NB4 (cell line): ENCODE measurements at regions not wholly inside any gene's neighbourhood (a gene's known extent, or its start where the extent isn't known, plus 50 kb on each side); places are given as distances from the start of the nearest gene placed in this dataset.

Experiments
- DNase-seq: peaks from one replicate; pipeline ENCODE4 v3.0.0; 2010; ENCODE audit warnings: low read depth
- H3K4me3 ChIP-seq: one replicate; pipeline ENCODE4 v1.5.1; 2011; ENCODE audit warnings: mild to moderate bottlenecking, low read depth, low read length, moderate library complexity
- MYC ChIP-seq: IDR thresholded peaks from 2 replicates; pipeline ENCODE4 v1.6.1; 2011; ENCODE audit warnings: low read depth, low read length
- POLR2A ChIP-seq: IDR thresholded peaks from 2 replicates; pipeline ENCODE4 v1.6.1; 2011; ENCODE audit warnings: mild to moderate bottlenecking; ENCODE audit not compliant: insufficient read length; ENCODE audit errors: extremely low read depth
- TF ChIP-seq, protein P1 (sequence below): IDR thresholded peaks from 2 replicates; pipeline ENCODE4 v1.6.1; 2011; ENCODE audit warnings: low read depth, low read length
- TF ChIP-seq, protein P2 (sequence below): IDR thresholded peaks from one replicate; pipeline ENCODE4 v1.5.1; 2012; ENCODE audit warnings: low read depth, low read length

DNA sequence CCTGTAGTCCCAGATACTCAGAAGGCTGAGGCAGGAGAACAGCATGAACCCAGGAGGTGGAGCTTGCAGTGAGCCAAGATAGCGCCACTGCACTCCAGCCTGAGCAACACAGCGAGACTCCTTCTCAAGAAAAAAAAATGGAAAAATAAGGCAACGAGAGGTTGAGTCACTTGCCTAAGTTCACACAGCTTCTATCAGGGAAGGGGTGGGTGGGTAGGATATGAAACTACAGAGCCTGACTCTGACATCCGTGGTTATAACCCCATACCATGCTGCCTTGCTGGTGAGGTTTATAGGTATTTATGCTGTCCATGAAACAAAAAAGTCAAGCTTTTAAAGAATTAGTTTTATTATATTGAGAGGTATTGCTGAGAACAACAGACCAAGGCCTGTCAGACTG, 61.5 kb upstream of the RAB4A start:
- H3K4me3 ChIP-seq = no peak overlapping the region
- TF ChIP-seq, protein P1, sequence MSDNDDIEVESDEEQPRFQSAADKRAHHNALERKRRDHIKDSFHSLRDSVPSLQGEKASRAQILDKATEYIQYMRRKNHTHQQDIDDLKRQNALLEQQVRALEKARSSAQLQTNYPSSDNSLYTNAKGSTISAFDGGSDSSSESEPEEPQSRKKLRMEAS = no peak
- TF ChIP-seq, protein P2, sequence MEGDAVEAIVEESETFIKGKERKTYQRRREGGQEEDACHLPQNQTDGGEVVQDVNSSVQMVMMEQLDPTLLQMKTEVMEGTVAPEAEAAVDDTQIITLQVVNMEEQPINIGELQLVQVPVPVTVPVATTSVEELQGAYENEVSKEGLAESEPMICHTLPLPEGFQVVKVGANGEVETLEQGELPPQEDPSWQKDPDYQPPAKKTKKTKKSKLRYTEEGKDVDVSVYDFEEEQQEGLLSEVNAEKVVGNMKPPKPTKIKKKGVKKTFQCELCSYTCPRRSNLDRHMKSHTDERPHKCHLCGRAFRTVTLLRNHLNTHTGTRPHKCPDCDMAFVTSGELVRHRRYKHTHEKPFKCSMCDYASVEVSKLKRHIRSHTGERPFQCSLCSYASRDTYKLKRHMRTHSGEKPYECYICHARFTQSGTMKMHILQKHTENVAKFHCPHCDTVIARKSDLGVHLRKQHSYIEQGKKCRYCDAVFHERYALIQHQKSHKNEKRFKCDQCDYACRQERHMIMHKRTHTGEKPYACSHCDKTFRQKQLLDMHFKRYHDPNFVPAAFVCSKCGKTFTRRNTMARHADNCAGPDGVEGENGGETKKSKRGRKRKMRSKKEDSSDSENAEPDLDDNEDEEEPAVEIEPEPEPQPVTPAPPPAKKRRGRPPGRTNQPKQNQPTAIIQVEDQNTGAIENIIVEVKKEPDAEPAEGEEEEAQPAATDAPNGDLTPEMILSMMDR = no peak
- TF ChIP-seq POLR2A (no peak), MYC (no peak)
- no peak for DNase-seq

DNA sequence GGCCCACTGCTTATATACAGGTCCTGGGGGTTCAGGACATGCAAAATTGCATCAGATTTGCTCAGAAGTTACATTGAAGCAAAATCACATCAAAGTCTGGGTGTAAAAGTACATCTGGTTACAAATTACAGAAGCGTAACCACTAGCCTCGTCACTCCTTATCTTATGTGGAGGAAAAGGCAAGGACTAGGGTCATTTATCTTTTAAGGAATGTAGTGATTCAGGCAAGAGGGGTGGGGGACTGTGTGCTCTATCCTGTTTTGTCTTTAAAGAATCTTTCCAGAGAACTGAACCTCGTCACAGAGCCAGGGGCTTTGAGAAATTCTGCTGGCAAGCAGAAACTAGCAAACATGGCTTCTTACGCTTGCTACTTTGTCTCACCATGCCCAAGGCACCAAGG, 61.1 kb upstream of the RAB4A start:
- TF ChIP-seq POLR2A (no peak), MYC (no peak)
- TF ChIP-seq, protein P1 = no peak
- TF ChIP-seq, protein P2 = no peak
- no peak for DNase-seq
- no peak overlapping the region for H3K4me3 ChIP-seq

DNA sequence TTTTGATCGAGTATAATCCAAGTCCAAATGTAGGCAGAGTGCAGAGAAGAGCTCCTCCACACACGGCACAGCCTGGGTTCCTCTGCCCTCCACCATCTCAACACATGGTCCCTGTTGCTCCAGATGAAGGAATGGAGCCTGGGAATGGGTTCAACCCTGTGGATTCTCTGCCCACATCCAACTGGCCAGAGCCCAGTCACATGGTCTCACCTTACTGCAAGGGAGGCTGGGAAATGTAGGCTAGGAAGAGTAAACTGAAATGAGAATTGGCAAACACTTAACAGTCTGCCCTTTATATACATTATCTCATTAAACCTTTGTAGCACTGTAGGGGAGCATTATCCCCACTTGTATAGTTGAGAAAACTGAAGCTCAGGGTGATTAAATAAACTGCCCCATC, 60.1 kb upstream of the RAB4A start:
- H3K4me3 ChIP-seq = no peak overlapping the region
- TF ChIP-seq POLR2A (no peak), MYC (no peak)
- TF ChIP-seq, protein P1 = no peak
- DNase-seq = no peak

DNA sequence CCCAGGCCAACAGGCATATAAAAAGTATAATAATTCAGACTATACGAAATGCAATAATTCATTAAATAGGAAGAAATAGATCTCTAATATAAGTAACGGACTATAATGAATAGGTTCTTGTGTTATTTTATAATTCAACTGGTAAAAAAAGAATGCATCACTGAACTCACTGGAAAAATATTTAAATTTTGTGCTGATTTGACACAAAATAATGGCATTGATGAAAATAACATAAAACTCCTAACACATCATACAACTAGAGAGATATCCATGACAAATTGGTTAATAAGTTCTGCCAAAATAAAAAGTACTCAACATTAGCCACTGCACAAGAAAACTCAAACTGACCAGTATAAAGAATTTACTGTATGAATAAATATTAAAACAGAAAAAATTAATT, 57.1 kb upstream of the RAB4A start:
- TF ChIP-seq, protein P1 = no peak
- TF ChIP-seq MYC (no peak), POLR2A (no peak)
- TF ChIP-seq, protein P2 = no peak
- no peak overlapping the region for H3K4me3 ChIP-seq
- DNase-seq = no peak

DNA sequence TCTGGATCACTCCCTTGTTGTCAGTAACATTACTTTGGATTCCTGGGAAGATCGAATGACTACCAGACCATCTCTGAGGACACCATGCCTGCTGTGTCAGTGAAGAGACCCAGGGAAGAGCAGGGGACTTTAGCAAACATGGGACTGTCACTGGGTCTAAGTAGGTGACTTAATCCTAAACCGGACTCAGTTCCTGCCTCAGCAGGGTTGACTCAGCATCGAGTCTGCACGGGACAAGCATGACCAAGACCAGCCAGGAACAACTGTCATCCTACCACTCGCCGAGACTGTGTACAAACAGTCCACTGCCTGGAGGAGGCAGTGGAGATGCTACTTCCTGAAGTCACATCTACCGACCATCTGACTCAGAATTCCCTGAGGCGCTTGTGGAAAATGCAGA, 53.2 kb upstream of the RAB4A start:
- H3K4me3 ChIP-seq = no peak overlapping the region
- DNase-seq = no peak
- TF ChIP-seq MYC (no peak), POLR2A (no peak)
- TF ChIP-seq, protein P1 = no peak
- TF ChIP-seq, protein P2 = no peak

DNA sequence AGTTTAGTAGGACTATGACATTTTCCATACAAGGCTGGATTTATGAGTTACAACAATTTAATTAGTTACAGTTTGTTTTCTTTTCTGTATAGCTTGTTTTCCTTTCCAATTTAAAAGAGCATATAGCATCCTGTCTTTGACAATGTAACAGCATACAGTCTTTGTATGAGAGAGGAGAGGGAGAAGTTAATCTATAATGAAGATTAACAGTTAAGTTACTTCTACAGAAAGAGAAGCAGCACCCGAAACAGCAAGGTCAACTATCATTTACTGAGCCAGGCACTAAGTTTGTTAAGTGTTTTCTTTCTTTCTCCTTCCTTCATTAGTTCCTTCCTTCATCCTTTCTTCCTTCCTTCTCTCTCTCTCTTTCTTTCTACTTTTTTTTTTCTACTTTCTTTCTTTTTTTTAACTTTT, 52.3 kb upstream of the RAB4A start:
- TF ChIP-seq, protein P1 = no peak
- TF ChIP-seq, protein P2 = no peak
- no peak for TF ChIP-seq MYC
- no peak for DNase-seq
- H3K4me3 ChIP-seq = no peak overlapping the region
